IMR-90 (cell line): ENCODE measurements at regions not wholly inside any gene's neighbourhood (a gene's known extent, or its start where the extent isn't known, plus 50 kb on each side); places are given as distances from the start of the nearest gene placed in this dataset.

ENCODE experiments used
- ATAC-seq: fragments of 200-7000 bp; cut with Tn5 transposase; 2 replicates; pipeline ENCODE4 v1.9.1; 2020; ENCODE audit warnings: low read depth, mild to moderate bottlenecking, moderate library complexity
- BruUV-seq: library from RNA; stranded (reverse); fragments of 400-500 nt; replicated peaks from 2 replicates; lab custom pipeline; 2021; lab: Mats Ljungman, UMichigan
- CTCF ChIA-PET: fragments of 300-600 bp; formaldehyde crosslinking; extraction: SDS; loops from one replicate; lab custom pipeline; 2021; ENCODE audit warnings: antibody characterized with exemption; lab: Yijun Ruan, JAX
- POLR2A ChIA-PET: fragments of 300-600 bp; sonication (Branson Sonifier 250); formaldehyde crosslinking; loops from one replicate; lab custom pipeline; 2022; ENCODE audit warnings: antibody characterized with exemption; ENCODE audit not compliant: unreplicated experiment; lab: Charles Lee
- DNase-seq: peaks from one replicate; pipeline ENCODE4 v3.0.0; 2013
- H2AFZ ChIP-seq: replicated peaks from 2 replicates; pipeline ENCODE3; 2013; ENCODE audit warnings: low read length, mild to moderate bottlenecking; ENCODE audit not compliant: poor library complexity
- H2AK5ac ChIP-seq: 2 replicates; pipeline ENCODE4 v1.6.1; 2013; ENCODE audit warnings: low read depth, low read length, inconsistent platforms
- H2AK9ac ChIP-seq: replicated peaks from 2 replicates; pipeline ENCODE3; 2013; ENCODE audit warnings: mild to moderate bottlenecking, low read depth, low read length, moderate library complexity; ENCODE audit not compliant: poor library complexity
- H2BK120ac ChIP-seq: 2 replicates; pipeline ENCODE4 v1.6.1; 2013; ENCODE audit warnings: low read depth, low read length, inconsistent platforms
- H2BK15ac ChIP-seq: 3 replicates; pipeline ENCODE4 v1.6.1; 2013; ENCODE audit warnings: low read depth, low read length, inconsistent platforms
- H2BK20ac ChIP-seq: 2 replicates; pipeline ENCODE4 v1.6.1; 2013; ENCODE audit warnings: low read depth, mild to moderate bottlenecking, inconsistent platforms, low read length, moderate library complexity
- H2BK5ac ChIP-seq: 2 replicates; pipeline ENCODE4 v1.6.1; 2013; ENCODE audit warnings: mild to moderate bottlenecking, low read depth, low read length, inconsistent platforms; ENCODE audit not compliant: poor library complexity, severe bottlenecking
- H3K14ac ChIP-seq: replicated peaks from 2 replicates; pipeline ENCODE4 v1.6.1; 2013; ENCODE audit warnings: low read depth, low read length, inconsistent platforms
- H3K18ac ChIP-seq: 2 replicates; pipeline ENCODE4 v1.6.1; 2013; ENCODE audit warnings: low read depth, low read length, control low read depth
- H3K23ac ChIP-seq: 2 replicates; pipeline ENCODE4 v1.6.1; 2013; ENCODE audit warnings: low read depth, low read length, inconsistent platforms
- H3K27ac ChIP-seq: 2 replicates; pipeline ENCODE4 v1.5.1; 2013; ENCODE audit warnings: mild to moderate bottlenecking, control low read depth, low read length; ENCODE audit not compliant: insufficient read depth
- H3K27me3 ChIP-seq: 2 replicates; pipeline ENCODE4 v1.6.1; 2013; ENCODE audit warnings: low read length; ENCODE audit not compliant: control insufficient read depth, insufficient read depth
- H3K36me3 ChIP-seq: 2 replicates; pipeline ENCODE4 v1.6.1; 2013; ENCODE audit warnings: low read length, mixed read lengths; ENCODE audit not compliant: control insufficient read depth, insufficient read depth
- H3K4ac ChIP-seq: 2 replicates; pipeline ENCODE4 v1.6.1; 2013; ENCODE audit warnings: low read depth, low read length, inconsistent platforms
- H3K4me1 ChIP-seq: 2 replicates; pipeline ENCODE4 v1.6.1; 2013; ENCODE audit warnings: low read length, mixed read lengths; ENCODE audit not compliant: control insufficient read depth, insufficient read depth
- H3K4me2 ChIP-seq: 2 replicates; pipeline ENCODE4 v1.6.1; 2013; ENCODE audit warnings: low read depth, mild to moderate bottlenecking, control low read depth, low read length, moderate library complexity
- H3K4me3 ChIP-seq: 2 replicates; pipeline ENCODE4 v1.5.1; 2013; ENCODE audit warnings: low read depth, mild to moderate bottlenecking, control low read depth, low read length, moderate library complexity; ENCODE audit not compliant: insufficient read depth
- H3K56ac ChIP-seq: 2 replicates; pipeline ENCODE4 v1.6.1; 2013; ENCODE audit warnings: low read length, inconsistent platforms; ENCODE audit not compliant: insufficient read depth; ENCODE audit errors: extremely low read depth
- H3K79me1 ChIP-seq, 2 experiments: 2 replicates each; pipeline ENCODE4 v1.6.1; 2013; ENCODE audit warnings: low read length in 2 of 2, inconsistent platforms in 1 of 2, low read depth in 1 of 2
- H3K9ac ChIP-seq: 2 replicates; pipeline ENCODE4 v1.6.1; 2013; ENCODE audit warnings: low read depth, low read length, control low read depth
- H3K9me1 ChIP-seq: 2 replicates; pipeline ENCODE4 v1.6.1; 2013; ENCODE audit warnings: low read length, inconsistent platforms; ENCODE audit not compliant: insufficient read depth
- H3K9me3 ChIP-seq: 2 replicates; pipeline ENCODE4 v1.6.1; 2013; ENCODE audit warnings: low read length; ENCODE audit not compliant: control insufficient read depth, insufficient read depth
- H4K20me1 ChIP-seq: 2 replicates; pipeline ENCODE4 v1.6.1; 2013; ENCODE audit warnings: low read length, inconsistent platforms; ENCODE audit not compliant: insufficient read depth
- H4K5ac ChIP-seq: 2 replicates; pipeline ENCODE4 v1.6.1; 2013; ENCODE audit warnings: mild to moderate bottlenecking, low read depth, low read length, control low read depth
- H4K8ac ChIP-seq, 2 experiments: 2 replicates each; pipeline ENCODE4 v1.6.1; 2013; ENCODE audit warnings: low read depth in 2 of 2, low read length in 2 of 2, control low read depth in 1 of 2, inconsistent platforms in 1 of 2
- H4K91ac ChIP-seq: 2 replicates; pipeline ENCODE4 v1.6.1; 2013; ENCODE audit warnings: low read depth, low read length, inconsistent platforms; ENCODE audit not compliant: insufficient read depth
- CEBPB ChIP-seq: IDR thresholded peaks from 2 replicates; pipeline ENCODE4 v1.6.1; 2012; ENCODE audit warnings: low read depth, low read length, improper control_type of control experiment
- NFE2L2 ChIP-seq: fragments of 150-350 bp; IDR thresholded peaks from 2 replicates; pipeline ENCODE4 v1.6.1; 2016; ENCODE audit warnings: low read depth, mild to moderate bottlenecking, low read length
- WGBS, 2 experiments: methylation state at CpG; one replicate each; pipeline versions ENCODE4 v1.1.5 to v1.1.7; 2013; ENCODE audit warnings: missing lambda C conversion rate in 2 of 2; ENCODE audit not compliant: insufficient read length in 1 of 2; ENCODE audit errors: extremely low coverage in 2 of 2; 5-methylcytosine and 5-hydroxymethylcytosine counted together
- dilution Hi-C: fragments of 300-500 bp; cut with HindIII; formaldehyde crosslinking; loops from one replicate; pipeline ENCODE4 v1.14.3; 2018; ENCODE audit warnings: low sequenced_read_pairs; ENCODE audit not compliant: unreplicated experiment
- in situ Hi-C: fragments of 300-500 bp; cut with MboI; formaldehyde crosslinking; loops from 3 replicates; pipeline ENCODE4 v1.14.3; 2019; ENCODE audit warnings: low sequenced_read_pairs, inconsistent platforms, mixed read lengths
- intact Hi-C: fragments of 100-400 bp; cut with micrococcal nuclease; formaldehyde crosslinking; loops from 2 replicates; pipeline ENCODE4 v1.10.0; 2022

DNA sequence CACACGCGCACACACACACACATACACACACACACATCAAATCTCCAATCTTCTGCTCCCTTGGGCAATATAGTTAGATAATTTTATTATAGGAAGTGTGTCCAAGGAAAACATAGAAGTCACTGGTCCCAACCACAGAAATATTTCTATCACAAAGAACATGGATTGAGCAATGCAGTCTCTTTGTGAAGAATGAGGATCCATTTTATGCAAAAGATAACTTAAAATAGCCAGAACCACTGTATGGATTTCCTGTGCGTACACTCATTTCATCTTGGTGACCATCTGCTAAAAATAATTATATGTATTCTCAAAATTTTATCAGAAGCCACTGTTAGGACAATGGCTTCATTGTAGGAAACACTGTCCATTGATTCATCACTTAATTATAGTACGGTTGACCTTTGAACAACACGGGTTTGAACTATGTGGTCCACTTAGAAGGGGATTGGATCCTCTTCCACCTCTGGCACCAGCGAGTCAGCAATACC, 169.6 kb upstream of the MXRA5 start:
- H3K4ac ChIP-seq = peak overlapping the region; percentile 56; the same call in 1 of the 2 replicates
- no peak overlapping the region for H2AK9ac ChIP-seq
- H3K23ac ChIP-seq = peak overlapping the region; percentile 73; the same call in 1 of the 2 replicates
- H2BK120ac ChIP-seq = peak overlapping the region; percentile 75
- no peak overlapping the region for H2AFZ ChIP-seq
- H4K20me1 ChIP-seq = no peaks in the 10 kb centered on the region
- no TSS peak for BruUV-seq
- no peak for ATAC-seq
- no CpG with 5 or more reads among the region's 6 CpGs for WGBS, 2 experiments
- peak overlapping the region; percentile 35; the same call in 1 of the 2 replicates for H3K27ac ChIP-seq
- H3K9me3 ChIP-seq = no peaks in the 10 kb centered on the region
- H3K4me2 ChIP-seq = no peak overlapping the region
- H3K79me1 ChIP-seq = no peaks in the 10 kb centered on the region
- 0 out of 2 replicates have a peak overlapping the region, but pooled peaks have one; percentile 13 for H2AK5ac ChIP-seq
- H4K5ac ChIP-seq = peak overlapping the region; percentile 54; the same call in 1 of the 2 replicates
- dilution Hi-C loops = no loop called here
- peak overlapping the region; percentile 67 for H2BK5ac ChIP-seq
- peaks cover 5% of the 10 kb centered on the region for H3K4me1 ChIP-seq
- no peak overlapping the region for H3K14ac ChIP-seq
- no peak overlapping the region for H4K91ac ChIP-seq
- H3K9me1 ChIP-seq = no peaks in the 10 kb centered on the region
- H4K8ac ChIP-seq = peak overlapping the region in 1 of 2 experiments; percentile 81; a peak in 1 of 4 replicates
- peak overlapping the region; percentile 88 for H3K18ac ChIP-seq
- H3K4me3 ChIP-seq = no peak overlapping the region
- H3K36me3 ChIP-seq = no peaks in the 10 kb centered on the region
- no peak overlapping the region for H3K56ac ChIP-seq
- intact Hi-C loops = no loop called here
- H2BK15ac ChIP-seq = no peak overlapping the region
- H3K9ac ChIP-seq = no peak overlapping the region
- CTCF ChIA-PET = no interaction called here
- POLR2A ChIA-PET = no interaction called here
- TF ChIP-seq CEBPB = peak; percentile 74
- TF ChIP-seq NFE2L2 = no peak
- in situ Hi-C loops = no loop called here
- H2BK20ac ChIP-seq = peak overlapping the region; percentile 82; the same call in 1 of the 2 replicates
- H3K27me3 ChIP-seq = no peaks in the 10 kb centered on the region
- DNase-seq = peak; percentile 63
